Astrocyte (in vitro differentiated cells and primary cell): ENCODE measurements at regions not wholly inside any gene's neighbourhood (a gene's known extent, or its start where the extent isn't known, plus 50 kb on each side); places are given as distances from the start of the nearest gene placed in this dataset.

Source experiments
- DNase-seq: peaks from one replicate; pipeline ENCODE4 v3.0.0-alpha.2; 2010; ENCODE audit warnings: low read depth
- FAIRE-seq: peaks from 2 replicates; lab custom pipeline; 2011; peaks lifted over from hg19 to GRCh38; lab: Jason Lieb, UNC
- H2AFZ ChIP-seq: 2 replicates; pipeline ENCODE4 v1.6.0; 2012; ENCODE audit warnings: low read depth, low read length, inconsistent platforms
- H3K27ac ChIP-seq: 2 replicates; pipeline ENCODE4 v1.5.1; 2011; ENCODE audit warnings: low read depth, low read length, inconsistent platforms
- H3K27me3 ChIP-seq: 2 replicates; pipeline ENCODE4 v1.6.0; 2011; ENCODE audit warnings: low read length, inconsistent platforms; ENCODE audit not compliant: insufficient read depth
- H3K36me3 ChIP-seq: 2 replicates; pipeline ENCODE4 v1.5.1; 2011; ENCODE audit warnings: low read length, inconsistent platforms; ENCODE audit not compliant: insufficient read depth
- H3K4me1 ChIP-seq: 2 replicates; pipeline ENCODE4 v1.5.1; 2011; ENCODE audit warnings: low read length, inconsistent platforms; ENCODE audit not compliant: insufficient read depth
- H3K4me2 ChIP-seq: 2 replicates; pipeline ENCODE4 v1.6.0; 2012; ENCODE audit warnings: low read length, inconsistent platforms
- H3K4me3 ChIP-seq: 2 replicates; pipeline ENCODE4 v1.5.1; 2011; ENCODE audit warnings: low read depth, mild to moderate bottlenecking, low read length, inconsistent platforms; ENCODE audit not compliant: insufficient read depth
- H3K79me2 ChIP-seq: 2 replicates; pipeline ENCODE4 v1.6.0; 2012; ENCODE audit warnings: mild to moderate bottlenecking, low read length, inconsistent platforms; ENCODE audit not compliant: insufficient read depth
- H3K9ac ChIP-seq: 2 replicates; pipeline ENCODE4 v1.6.0; 2012; ENCODE audit warnings: mild to moderate bottlenecking, low read length, inconsistent platforms
- H3K9me3 ChIP-seq: 2 replicates; pipeline ENCODE4 v1.5.1; 2012; ENCODE audit warnings: low read depth, mild to moderate bottlenecking, low read length, inconsistent platforms; ENCODE audit not compliant: insufficient read depth
- H4K20me1 ChIP-seq: 2 replicates; pipeline ENCODE4 v1.6.0; 2012; ENCODE audit warnings: low read length, inconsistent platforms; ENCODE audit not compliant: insufficient read depth
- H3K27ac Mint-ChIP-seq: one replicate; pipeline ENCODE4 v1.8.0; 2021; ENCODE audit warnings: mild to moderate bottlenecking, mixed read lengths; ENCODE audit not compliant: unreplicated experiment
- H3K27me3 Mint-ChIP-seq: one replicate; pipeline ENCODE4 v1.8.0; 2021; ENCODE audit warnings: low read depth, mixed read lengths; ENCODE audit not compliant: unreplicated experiment
- H3K36me3 Mint-ChIP-seq: one replicate; pipeline ENCODE4 v1.8.0; 2021; ENCODE audit warnings: low read depth, mixed read lengths; ENCODE audit not compliant: unreplicated experiment
- H3K4me1 Mint-ChIP-seq: one replicate; pipeline ENCODE4 v1.8.0; 2021; ENCODE audit warnings: low read depth, mixed read lengths; ENCODE audit not compliant: unreplicated experiment
- H3K4me3 Mint-ChIP-seq: one replicate; pipeline ENCODE4 v1.8.0; 2021; ENCODE audit warnings: mild to moderate bottlenecking, moderate library complexity, mixed read lengths; ENCODE audit not compliant: unreplicated experiment
- H3K9me3 Mint-ChIP-seq: one replicate; pipeline ENCODE4 v1.8.0; 2021; ENCODE audit warnings: mild to moderate bottlenecking, mixed read lengths; ENCODE audit not compliant: unreplicated experiment
- EZH2 ChIP-seq: IDR thresholded peaks from 2 replicates; pipeline ENCODE4 v1.6.1; 2012; ENCODE audit warnings: mild to moderate bottlenecking, low read length, inconsistent platforms; ENCODE audit not compliant: insufficient read depth
- TF ChIP-seq, protein P1 (sequence below): IDR thresholded peaks from 2 replicates; pipeline ENCODE4 v1.5.1; 2011; ENCODE audit warnings: low read depth, mild to moderate bottlenecking, inconsistent platforms, low read length, moderate library complexity; ENCODE audit not compliant: insufficient read depth

DNA sequence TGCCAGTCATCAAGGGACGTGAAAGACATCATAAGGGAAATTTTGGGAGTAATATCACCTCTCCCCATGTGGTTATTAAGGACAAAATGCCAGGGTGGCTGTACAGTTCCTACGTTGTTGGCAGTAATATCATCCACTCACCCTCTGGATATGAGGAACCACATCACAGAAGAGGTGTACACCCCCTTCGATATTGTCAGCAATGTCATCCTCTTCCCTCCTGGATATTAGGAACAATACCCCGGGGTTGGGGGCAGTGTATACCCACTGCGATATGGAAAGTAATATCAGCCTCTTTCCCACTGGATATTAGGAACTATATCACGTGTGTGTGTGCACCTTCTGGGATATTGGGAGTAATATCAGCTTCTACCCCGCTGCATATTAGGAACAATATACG, 1933.3 kb downstream of the SUCLG1 start:
- H3K9me3 Mint-ChIP-seq, result no peaks in the 10 kb centered on the region
- Histone ChIP-seq H3K79me2 (no peaks in the 10 kb centered on the region), H4K20me1 (no peaks in the 10 kb centered on the region), H3K4me3 (no peak overlapping the region), H3K27ac (no peak overlapping the region), H3K27me3 (no peaks in the 10 kb centered on the region), H3K4me2 (no peak overlapping the region), H3K4me1 (no peaks in the 10 kb centered on the region), H3K9ac (no peak overlapping the region), H3K9me3 (peaks cover 6% of the 10 kb centered on the region), H3K36me3 (no peaks in the 10 kb centered on the region), H2AFZ (no peak overlapping the region)
- H3K4me1 Mint-ChIP-seq, result no peaks in the 10 kb centered on the region
- H3K27ac Mint-ChIP-seq, result no peak overlapping the region
- no peak overlapping the region for H3K4me3 Mint-ChIP-seq
- no peak for DNase-seq
- H3K36me3 Mint-ChIP-seq, result no peaks in the 10 kb centered on the region
- no peaks in the 10 kb centered on the region for H3K27me3 Mint-ChIP-seq
- no peak for FAIRE-seq
- no peak for TF ChIP-seq EZH2
- TF ChIP-seq, protein P1, sequence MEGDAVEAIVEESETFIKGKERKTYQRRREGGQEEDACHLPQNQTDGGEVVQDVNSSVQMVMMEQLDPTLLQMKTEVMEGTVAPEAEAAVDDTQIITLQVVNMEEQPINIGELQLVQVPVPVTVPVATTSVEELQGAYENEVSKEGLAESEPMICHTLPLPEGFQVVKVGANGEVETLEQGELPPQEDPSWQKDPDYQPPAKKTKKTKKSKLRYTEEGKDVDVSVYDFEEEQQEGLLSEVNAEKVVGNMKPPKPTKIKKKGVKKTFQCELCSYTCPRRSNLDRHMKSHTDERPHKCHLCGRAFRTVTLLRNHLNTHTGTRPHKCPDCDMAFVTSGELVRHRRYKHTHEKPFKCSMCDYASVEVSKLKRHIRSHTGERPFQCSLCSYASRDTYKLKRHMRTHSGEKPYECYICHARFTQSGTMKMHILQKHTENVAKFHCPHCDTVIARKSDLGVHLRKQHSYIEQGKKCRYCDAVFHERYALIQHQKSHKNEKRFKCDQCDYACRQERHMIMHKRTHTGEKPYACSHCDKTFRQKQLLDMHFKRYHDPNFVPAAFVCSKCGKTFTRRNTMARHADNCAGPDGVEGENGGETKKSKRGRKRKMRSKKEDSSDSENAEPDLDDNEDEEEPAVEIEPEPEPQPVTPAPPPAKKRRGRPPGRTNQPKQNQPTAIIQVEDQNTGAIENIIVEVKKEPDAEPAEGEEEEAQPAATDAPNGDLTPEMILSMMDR, result no peak

DNA sequence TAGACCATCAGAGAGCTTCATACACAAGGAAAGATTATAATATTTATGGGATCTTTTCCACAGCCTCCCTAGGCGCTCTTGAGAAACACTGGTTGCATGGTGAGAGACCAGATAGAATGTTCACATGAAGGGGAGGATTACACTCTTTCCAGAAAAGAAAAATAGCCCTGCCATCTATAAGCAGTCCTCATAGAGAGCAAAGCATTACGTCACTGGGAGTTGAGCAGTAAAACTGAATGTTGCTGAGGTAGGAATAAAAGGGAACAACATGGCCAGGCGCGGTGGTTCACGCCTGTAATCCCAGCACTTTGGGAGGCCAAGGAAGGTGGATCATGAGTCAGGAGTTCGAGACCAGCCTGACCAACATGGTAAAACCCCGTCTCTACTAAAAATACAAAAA, 1934.3 kb downstream of the SUCLG1 start:
- H3K27ac Mint-ChIP-seq, result no peak overlapping the region
- no peak overlapping the region for H3K4me3 Mint-ChIP-seq
- Histone ChIP-seq H3K4me2 (no peak overlapping the region), H3K27ac (no peak overlapping the region), H4K20me1 (no peaks in the 10 kb centered on the region), H3K4me1 (no peaks in the 10 kb centered on the region), H3K4me3 (no peak overlapping the region), H2AFZ (no peak overlapping the region), H3K9ac (no peak overlapping the region), H3K27me3 (no peaks in the 10 kb centered on the region), H3K79me2 (no peaks in the 10 kb centered on the region), H3K36me3 (no peaks in the 10 kb centered on the region), H3K9me3 (peaks cover 6% of the 10 kb centered on the region)
- H3K36me3 Mint-ChIP-seq, result no peaks in the 10 kb centered on the region
- TF ChIP-seq EZH2, result no peak
- TF ChIP-seq, protein P1, result no peak
- no peaks in the 10 kb centered on the region for H3K9me3 Mint-ChIP-seq
- H3K27me3 Mint-ChIP-seq, result no peaks in the 10 kb centered on the region
- FAIRE-seq (no peak), DNase-seq (no peak)
- no peaks in the 10 kb centered on the region for H3K4me1 Mint-ChIP-seq

DNA sequence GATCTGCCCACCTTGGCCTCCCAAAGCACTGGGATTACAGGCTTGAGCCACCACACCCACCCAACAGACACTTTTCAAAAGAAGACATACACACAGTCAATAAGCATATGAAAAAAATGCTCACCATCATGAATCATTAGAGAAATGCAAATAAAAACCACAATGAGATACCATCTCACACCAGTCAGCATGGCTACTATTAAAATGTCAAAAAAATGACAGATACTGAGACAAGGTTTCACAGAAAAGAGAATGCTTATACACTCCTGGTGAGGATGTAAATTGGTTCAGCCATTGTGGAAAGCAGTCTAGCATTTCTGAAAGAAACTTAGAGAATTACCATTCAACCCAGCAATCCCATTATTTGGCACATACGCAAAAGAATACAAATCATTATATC, 1947.2 kb downstream of the SUCLG1 start:
- H3K9me3 Mint-ChIP-seq, result peaks cover 2% of the 10 kb centered on the region
- Histone ChIP-seq H3K79me2 (no peaks in the 10 kb centered on the region), H3K4me3 (no peak overlapping the region), H3K27ac (no peak overlapping the region), H2AFZ (no peak overlapping the region), H3K4me2 (no peak overlapping the region), H4K20me1 (no peaks in the 10 kb centered on the region), H3K27me3 (no peaks in the 10 kb centered on the region), H3K4me1 (no peaks in the 10 kb centered on the region), H3K9ac (no peak overlapping the region), H3K36me3 (no peaks in the 10 kb centered on the region), H3K9me3 (peaks cover 3% of the 10 kb centered on the region)
- no peak overlapping the region for H3K4me3 Mint-ChIP-seq
- no peak for TF ChIP-seq EZH2
- TF ChIP-seq, protein P1, result no peak
- H3K27me3 Mint-ChIP-seq, result no peaks in the 10 kb centered on the region
- H3K27ac Mint-ChIP-seq, result no peak overlapping the region
- no peak for FAIRE-seq
- H3K36me3 Mint-ChIP-seq, result no peaks in the 10 kb centered on the region
- no peaks in the 10 kb centered on the region for H3K4me1 Mint-ChIP-seq
- DNase-seq, result no peak
